ENCODE measurements at regions not wholly inside any gene's neighbourhood (a gene's known extent, or its start where the extent isn't known, plus 50 kb on each side); places are given as distances from the start of the nearest gene placed in this dataset.
"Not testable (repeated sequence)": the region's sequence is repeated elsewhere in the genome, so short reads cannot be mapped to it uniquely, and the experiment has no call there.

DNA sequence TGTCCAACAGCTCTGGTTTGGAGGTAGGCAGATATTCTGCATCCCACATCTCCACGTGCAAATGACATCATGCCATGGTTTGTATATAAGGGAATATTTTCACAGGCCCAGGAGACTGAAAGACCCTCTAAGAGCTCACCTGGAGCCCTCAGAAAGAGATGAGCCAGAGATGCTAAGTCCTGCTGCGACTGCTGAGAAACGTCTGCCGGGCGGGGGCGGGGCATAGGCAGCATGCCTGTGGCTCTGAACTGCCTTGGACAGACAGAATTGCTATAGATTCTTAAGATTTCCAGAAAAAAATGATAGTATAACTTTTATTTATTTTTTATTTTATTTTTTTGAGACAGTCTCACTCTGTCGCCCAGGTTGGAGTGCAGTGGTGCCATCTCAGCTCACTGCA is 64.2 kb upstream of the METTL9 start:
- not testable (repeated sequence) for DNase-seq (ENCODE audit: low spot score)

GRCh38 chr16:21536740-21537139 is 62.6 kb upstream of the METTL9 start:
- not testable (repeated sequence) for DNase-seq (ENCODE audit: low spot score)

DNA sequence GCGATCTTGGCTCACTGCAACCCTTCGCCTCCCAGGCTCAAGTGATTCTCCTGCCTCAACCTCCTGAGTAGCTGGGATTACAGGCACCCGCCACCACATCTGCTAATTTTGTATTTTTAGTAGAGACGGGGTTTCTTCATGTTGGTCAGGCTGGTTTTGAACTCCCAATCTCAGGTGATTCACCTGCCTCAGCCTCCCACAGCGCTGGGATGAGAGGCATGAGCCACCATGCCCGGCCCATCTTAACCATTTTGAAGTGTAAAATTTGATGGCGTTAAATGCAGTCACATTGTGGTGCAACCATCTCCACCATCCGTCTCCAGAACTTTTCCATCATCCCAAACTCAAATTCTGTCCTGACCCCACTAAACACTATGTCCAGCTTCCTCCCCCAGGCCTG is 61.8 kb upstream of the METTL9 start:
- DNase-seq (ENCODE audit: low spot score): not testable (repeated sequence)

- DNase-seq (ENCODE audit: low spot score): not testable (repeated sequence)
Observed at GRCh38 chr16:21539107-21539618, 60.2 kb upstream of the METTL9 start.

GRCh38 chr16:21540770-21541433 is 58.5 kb upstream of the METTL9 start:
- DNase-seq (ENCODE audit: low spot score): not testable (repeated sequence)

DNA sequence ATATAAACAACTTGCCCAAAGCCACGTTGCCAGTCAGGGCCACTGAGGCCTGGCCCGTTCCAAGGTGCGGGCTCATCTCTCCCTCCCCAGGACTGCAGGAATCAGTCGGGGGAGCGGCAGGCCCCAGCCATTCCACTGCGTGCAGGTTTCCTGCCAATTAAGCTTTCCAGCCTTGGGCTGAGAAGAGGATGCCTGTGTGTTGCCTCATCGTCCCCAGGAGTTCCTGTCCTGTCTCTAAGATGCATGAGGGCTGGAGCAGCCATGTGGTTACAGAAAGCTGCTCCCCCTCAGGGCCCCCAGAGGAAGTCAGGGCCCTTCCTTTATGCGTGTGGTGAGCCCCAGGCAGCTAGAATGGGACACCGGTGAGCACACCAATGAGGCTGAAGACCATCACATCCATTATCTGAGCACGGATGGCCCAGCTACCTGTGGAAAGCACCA is 57.7 kb upstream of the METTL9 start:
- DNase-seq (ENCODE audit: low spot score): not testable (repeated sequence)

GRCh38 chr16:21542075-21542474 is 57.3 kb upstream of the METTL9 start:
- not testable (repeated sequence) for DNase-seq (ENCODE audit: low spot score)

DNA sequence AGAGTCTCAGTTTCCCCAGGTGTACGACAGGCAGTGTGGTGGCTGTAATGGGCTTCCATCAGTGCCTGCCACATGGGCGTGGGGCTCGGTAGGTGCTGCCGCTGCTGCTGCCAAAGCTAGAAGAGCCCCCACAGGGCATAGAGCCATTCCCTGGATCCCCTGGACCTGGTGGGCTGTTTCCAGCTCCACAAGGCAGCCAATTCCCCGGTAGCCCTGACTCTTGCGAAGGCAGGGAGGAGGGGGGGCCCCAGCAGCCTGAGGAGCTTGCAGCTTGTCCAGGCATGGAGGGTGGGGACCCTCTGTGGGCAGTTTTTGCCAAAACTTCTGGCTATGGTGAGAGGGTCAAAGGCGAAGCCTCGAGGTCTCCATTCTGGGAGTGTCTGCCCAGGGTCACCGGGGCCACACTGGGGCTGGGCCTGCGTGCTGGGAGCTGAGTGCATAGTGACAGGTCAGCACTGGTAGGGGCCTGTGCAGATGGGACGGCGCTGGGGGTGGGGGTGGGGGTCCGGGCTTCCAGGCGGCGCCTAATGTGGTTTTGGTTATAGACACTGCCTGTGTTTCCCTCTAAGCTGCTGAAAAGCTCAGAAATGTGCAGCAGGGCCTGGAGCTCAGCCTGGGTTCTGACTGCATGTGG is 56.8 kb upstream of the METTL9 start:
- not testable (repeated sequence) for DNase-seq (ENCODE audit: low spot score)

GRCh38 chr16:21543151-21543836 is 56.1 kb upstream of the METTL9 start:
- not testable (repeated sequence) for DNase-seq (ENCODE audit: low spot score)

DNA sequence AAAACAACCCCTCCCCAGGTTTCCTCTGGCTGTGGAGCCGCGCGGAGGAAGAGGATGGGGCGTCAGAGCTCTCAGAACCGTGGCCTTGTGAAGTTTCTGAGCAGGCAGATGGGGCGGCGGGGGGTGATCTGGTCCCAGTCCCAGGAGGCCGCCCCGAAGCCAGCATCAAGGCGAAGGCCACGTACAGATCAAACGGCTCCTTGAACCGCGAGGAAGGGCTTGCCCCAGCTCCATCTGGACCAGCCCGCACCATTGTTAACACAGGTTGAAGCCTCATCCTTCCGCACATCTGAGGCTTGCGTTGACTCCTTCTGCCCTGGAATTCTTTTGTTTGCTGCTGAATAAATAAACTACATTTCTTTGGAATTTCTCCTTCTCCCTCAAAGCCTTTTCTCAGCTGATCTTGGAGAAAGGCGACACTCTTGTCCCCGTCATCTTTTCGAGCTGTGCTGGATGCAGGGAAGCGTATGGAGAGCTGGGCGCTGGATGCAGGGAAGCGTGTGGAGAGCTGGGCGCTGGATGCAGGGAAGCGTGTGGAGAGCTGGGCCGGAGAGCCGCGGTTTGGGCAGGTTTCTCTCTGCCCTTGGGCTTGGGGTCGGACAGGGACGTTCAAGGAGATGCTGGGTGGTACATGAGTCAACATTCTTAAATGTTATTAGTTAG is 53.6 kb upstream of the METTL9 start:
- not testable (repeated sequence) for DNase-seq (ENCODE audit: low spot score)

GRCh38 chr16:21549396-21549795 is 50.0 kb upstream of the METTL9 start:
- not testable (repeated sequence) for DNase-seq (ENCODE audit: low spot score)

Data from D341Med (cell line).